ENCODE measurements at regions not wholly inside any gene's neighbourhood (a gene's known extent, or its start where the extent isn't known, plus 50 kb on each side); places are given as distances from the start of the nearest gene placed in this dataset.
"Not testable (repeated sequence)": the region's sequence is repeated elsewhere in the genome, so short reads cannot be mapped to it uniquely, and the experiment has no call there.

DNA sequence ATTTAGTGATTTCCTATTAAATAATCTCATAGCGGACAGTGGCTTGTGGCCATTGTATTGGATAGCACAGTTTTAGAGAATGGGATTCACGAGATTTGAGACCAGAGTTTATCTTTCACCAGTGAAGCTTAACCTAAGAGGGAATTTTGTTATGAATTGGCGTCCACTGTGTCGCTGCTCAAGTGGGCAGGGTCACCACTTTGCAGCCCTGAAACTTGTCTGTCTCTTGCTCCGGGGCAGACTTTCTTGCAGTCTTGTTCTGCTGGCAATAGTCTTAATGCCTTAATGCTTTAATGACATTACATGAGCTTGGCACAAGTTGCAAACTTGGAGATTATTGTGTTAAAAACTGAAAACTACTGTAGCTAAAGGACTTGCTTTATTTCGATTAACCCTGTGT is 72.8 kb upstream of the PPM1H start:
- DNase-seq (ENCODE audit: unreplicated experiment): no peak
- no TSS peak for BruUV-seq (replicated peaks)
- no peak overlapping the region for H3K27ac Mint-ChIP-seq (ENCODE audit: low read depth, unreplicated experiment)
- POLR2A ChIA-PET: no interaction called here
- intact Hi-C loops (cut with micrococcal nuclease): no loop called here
- H3K36me3 Mint-ChIP-seq (ENCODE audit: insufficient read depth, unreplicated experiment): no peaks in the 10 kb centered on the region
- no peaks in the 10 kb centered on the region for H3K9me3 Mint-ChIP-seq (ENCODE audit: unreplicated experiment)
- no peak overlapping the region for H3K4me3 Mint-ChIP-seq (ENCODE audit: unreplicated experiment)
- no peaks in the 10 kb centered on the region for H3K4me1 Mint-ChIP-seq (ENCODE audit: insufficient read depth, unreplicated experiment)
- peaks cover 15% of the 10 kb centered on the region for H3K27me3 Mint-ChIP-seq (ENCODE audit: insufficient read depth, unreplicated experiment)
- TF ChIP-seq, protein P1, sequence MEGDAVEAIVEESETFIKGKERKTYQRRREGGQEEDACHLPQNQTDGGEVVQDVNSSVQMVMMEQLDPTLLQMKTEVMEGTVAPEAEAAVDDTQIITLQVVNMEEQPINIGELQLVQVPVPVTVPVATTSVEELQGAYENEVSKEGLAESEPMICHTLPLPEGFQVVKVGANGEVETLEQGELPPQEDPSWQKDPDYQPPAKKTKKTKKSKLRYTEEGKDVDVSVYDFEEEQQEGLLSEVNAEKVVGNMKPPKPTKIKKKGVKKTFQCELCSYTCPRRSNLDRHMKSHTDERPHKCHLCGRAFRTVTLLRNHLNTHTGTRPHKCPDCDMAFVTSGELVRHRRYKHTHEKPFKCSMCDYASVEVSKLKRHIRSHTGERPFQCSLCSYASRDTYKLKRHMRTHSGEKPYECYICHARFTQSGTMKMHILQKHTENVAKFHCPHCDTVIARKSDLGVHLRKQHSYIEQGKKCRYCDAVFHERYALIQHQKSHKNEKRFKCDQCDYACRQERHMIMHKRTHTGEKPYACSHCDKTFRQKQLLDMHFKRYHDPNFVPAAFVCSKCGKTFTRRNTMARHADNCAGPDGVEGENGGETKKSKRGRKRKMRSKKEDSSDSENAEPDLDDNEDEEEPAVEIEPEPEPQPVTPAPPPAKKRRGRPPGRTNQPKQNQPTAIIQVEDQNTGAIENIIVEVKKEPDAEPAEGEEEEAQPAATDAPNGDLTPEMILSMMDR (IDR thresholded peaks at IDR 0.05; ENCODE audit: unreplicated experiment): no peak
- CTCF ChIA-PET: interaction anchor here (0.6 kb wide), 1 partner anchor 8 kb away, joined by 3 read pairs; no protein-coding TSS in a partner anchor

DNA sequence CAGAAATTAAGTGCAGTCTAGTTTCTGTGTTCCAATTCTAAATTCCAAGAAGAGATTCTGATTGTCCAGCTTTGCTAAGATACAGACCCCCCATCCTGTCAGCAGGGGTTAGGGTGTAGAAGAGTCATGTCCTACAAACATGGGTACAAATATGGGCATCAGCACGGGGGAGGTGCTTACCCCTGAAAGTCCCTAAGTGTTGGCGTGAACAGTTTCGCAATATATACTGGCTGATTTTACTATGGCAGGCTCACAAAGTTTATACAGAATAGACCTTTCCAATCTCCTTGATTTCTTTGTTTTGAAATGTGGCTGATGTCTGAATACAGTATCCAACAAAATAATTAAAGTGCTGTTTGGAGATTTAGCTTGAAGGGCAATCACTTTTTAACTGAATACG is 71.6 kb upstream of the PPM1H start:
- no TSS peak for BruUV-seq (replicated peaks)
- Mint-ChIP-seq H3K27me3 (ENCODE audit: insufficient read depth, unreplicated experiment) (peaks cover 15% of the 10 kb centered on the region), H3K4me1 (ENCODE audit: insufficient read depth, unreplicated experiment) (no peaks in the 10 kb centered on the region), H3K4me3 (ENCODE audit: unreplicated experiment) (no peak overlapping the region), H3K27ac (ENCODE audit: low read depth, unreplicated experiment) (no peak overlapping the region), H3K36me3 (ENCODE audit: insufficient read depth, unreplicated experiment) (no peaks in the 10 kb centered on the region), H3K9me3 (ENCODE audit: unreplicated experiment) (no peaks in the 10 kb centered on the region)
- CTCF ChIA-PET: no interaction called here
- POLR2A ChIA-PET: no interaction called here
- no peak for DNase-seq (ENCODE audit: unreplicated experiment)
- TF ChIP-seq, protein P1 (IDR thresholded peaks at IDR 0.05; ENCODE audit: unreplicated experiment): no peak
- intact Hi-C loops (cut with micrococcal nuclease): no loop called here

DNA sequence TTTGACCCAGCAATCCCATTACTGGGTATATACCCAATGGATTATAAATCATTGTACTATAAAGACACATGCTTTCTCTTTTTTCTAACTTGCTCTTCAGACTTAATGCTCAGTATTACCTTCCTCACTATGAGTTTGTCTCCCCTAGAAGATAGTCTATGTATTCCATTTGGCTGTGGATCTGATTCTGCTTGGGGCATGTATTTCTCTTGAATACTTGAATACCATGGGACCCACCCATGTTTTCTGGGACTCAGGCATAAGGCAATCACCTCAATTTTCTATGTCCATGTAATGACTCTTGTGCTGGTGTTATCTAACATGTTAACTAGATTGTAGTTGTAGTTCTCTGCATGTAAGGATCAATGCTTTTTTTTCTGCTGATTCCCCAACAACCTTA is 70.4 kb upstream of the PPM1H start:
- H3K27ac Mint-ChIP-seq (ENCODE audit: low read depth, unreplicated experiment): no peak overlapping the region
- BruUV-seq (replicated peaks): no TSS peak
- POLR2A ChIA-PET: no interaction called here

DNA sequence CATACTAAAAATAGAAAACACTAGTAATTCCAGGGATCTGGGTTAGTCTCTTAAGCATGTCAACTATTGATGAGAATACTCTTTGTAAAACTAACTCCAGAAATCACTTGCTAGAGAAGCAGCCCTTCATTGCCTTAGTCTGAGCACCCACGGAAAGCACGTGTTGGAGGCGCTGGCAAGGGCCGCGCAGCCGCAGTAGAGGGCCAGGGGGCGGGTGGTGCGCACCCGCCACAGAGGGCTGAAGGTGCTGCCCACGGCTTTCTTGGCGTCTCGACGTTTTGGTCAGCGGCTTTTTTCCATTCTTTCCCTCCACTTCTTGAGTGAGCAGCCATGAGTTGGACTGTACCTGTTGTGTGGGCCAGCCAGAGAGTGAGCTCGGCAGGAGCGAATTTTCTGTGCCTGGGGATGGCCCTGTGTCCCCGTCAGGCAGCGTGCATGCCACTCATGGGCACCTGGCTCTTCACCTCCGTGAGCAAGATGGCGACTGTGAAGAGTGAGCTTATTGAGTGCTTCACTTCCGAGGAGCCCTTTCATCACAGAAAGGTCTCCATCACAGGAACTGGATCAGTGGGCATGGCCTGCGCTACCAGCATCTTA is 68.4 kb upstream of the PPM1H start:
- no peaks in the 10 kb centered on the region for H3K4me1 Mint-ChIP-seq (ENCODE audit: insufficient read depth, unreplicated experiment)
- H3K27ac Mint-ChIP-seq (ENCODE audit: low read depth, unreplicated experiment): no peak overlapping the region
- ChIA-PET CTCF (no interaction called here), POLR2A (interaction anchor here (1.0 kb wide), 1 partner anchor 9 kb away, joined by 4 read pairs; no protein-coding TSS in a partner anchor)
- BruUV-seq (replicated peaks): no TSS peak
- H3K4me3 Mint-ChIP-seq (ENCODE audit: unreplicated experiment): no peak overlapping the region
- DNase-seq (ENCODE audit: unreplicated experiment): no peak
- TF ChIP-seq, protein P1 (IDR thresholded peaks at IDR 0.05; ENCODE audit: unreplicated experiment): no peak
- peaks cover 38% of the 10 kb centered on the region for H3K27me3 Mint-ChIP-seq (ENCODE audit: insufficient read depth, unreplicated experiment)
- no peaks in the 10 kb centered on the region for H3K36me3 Mint-ChIP-seq (ENCODE audit: insufficient read depth, unreplicated experiment)
- intact Hi-C loops (cut with micrococcal nuclease): no loop called here
- H3K9me3 Mint-ChIP-seq (ENCODE audit: unreplicated experiment): no peaks in the 10 kb centered on the region

More for the DNA sequence above, 70.4 kb upstream of the PPM1H start:
- Mint-ChIP-seq H3K9me3 (ENCODE audit: unreplicated experiment) (no peaks in the 10 kb centered on the region), H3K4me3 (ENCODE audit: unreplicated experiment) (no peak overlapping the region), H3K36me3 (ENCODE audit: insufficient read depth, unreplicated experiment) (no peaks in the 10 kb centered on the region), H3K27me3 (ENCODE audit: insufficient read depth, unreplicated experiment) (peaks cover 25% of the 10 kb centered on the region), H3K4me1 (ENCODE audit: insufficient read depth, unreplicated experiment) (no peaks in the 10 kb centered on the region)
- TF ChIP-seq, protein P1 (IDR thresholded peaks at IDR 0.05; ENCODE audit: unreplicated experiment): no peak
- CTCF ChIA-PET: no interaction called here
- DNase-seq (ENCODE audit: unreplicated experiment): no peak
- intact Hi-C loops (cut with micrococcal nuclease): no loop called here

DNA sequence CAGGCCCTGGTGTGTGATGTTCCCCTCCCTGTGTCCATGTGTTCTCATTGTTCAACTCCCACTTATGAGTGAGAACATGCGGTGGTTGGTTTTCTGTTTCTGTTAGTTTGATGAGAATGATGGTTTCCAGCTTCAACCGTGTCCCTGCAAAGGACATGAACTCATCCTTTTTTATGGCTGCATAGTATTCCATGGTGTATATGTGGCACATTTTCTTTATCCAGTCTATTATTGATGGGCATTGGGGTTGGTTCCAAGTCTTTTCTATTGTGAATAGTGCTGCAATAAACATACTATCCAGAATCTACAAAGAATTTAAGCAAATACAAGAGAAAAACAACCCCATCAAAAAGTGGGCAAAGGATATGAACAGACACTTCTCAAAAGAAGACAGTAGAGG is 67.1 kb upstream of the PPM1H start:
- H3K27me3 Mint-ChIP-seq (ENCODE audit: insufficient read depth, unreplicated experiment): peaks cover 37% of the 10 kb centered on the region
- H3K27ac Mint-ChIP-seq (ENCODE audit: low read depth, unreplicated experiment); H3K9me3 Mint-ChIP-seq (ENCODE audit: unreplicated experiment); intact Hi-C loops (cut with micrococcal nuclease); H3K4me1 Mint-ChIP-seq (ENCODE audit: insufficient read depth, unreplicated experiment); H3K36me3 Mint-ChIP-seq (ENCODE audit: insufficient read depth, unreplicated experiment); BruUV-seq (replicated peaks); DNase-seq (ENCODE audit: unreplicated experiment); H3K4me3 Mint-ChIP-seq (ENCODE audit: unreplicated experiment): not testable (repeated sequence)
- ChIA-PET POLR2A (interaction anchor here (0.6 kb wide), 1 partner anchor 10 kb away, joined by 5 read pairs; no protein-coding TSS in a partner anchor), CTCF (interaction anchor here (1.1 kb wide), 1 partner anchor 9 kb away, joined by 5 read pairs; no protein-coding TSS in a partner anchor)
